HG03175 (cell line): ENCODE measurements at regions not wholly inside any gene's neighbourhood (a gene's known extent, or its start where the extent isn't known, plus 50 kb on each side); places are given as distances from the start of the nearest gene placed in this dataset.

Source experiments
- ATAC-seq: cut with Tn5 transposase; IDR thresholded peaks from one replicate; pipeline ENCODE4 v1.9.1; 2021; ENCODE audit warnings: mild to moderate bottlenecking, moderate library complexity; ENCODE audit not compliant: unreplicated experiment

GRCh38 chr11:113529606-113530005, 54.4 kb upstream of the DRD2 start:
- ATAC-seq = no peak

GRCh38 chr11:113528982-113529381, 53.8 kb upstream of the DRD2 start:
- ATAC-seq = no peak

- ATAC-seq = no peak
Observed at GRCh38 chr11:113526521-113526920, 51.3 kb upstream of the DRD2 start.
